GM11168 (cell line): ENCODE measurements at regions not wholly inside any gene's neighbourhood (a gene's known extent, or its start where the extent isn't known, plus 50 kb on each side); places are given as distances from the start of the nearest gene placed in this dataset.

ENCODE experiments used
- in situ Hi-C: fragments of 300-500 bp; cut with MboI; formaldehyde crosslinking; loops from one replicate; pipeline ENCODE4 v1.12.0; 2022; ENCODE audit warnings: low sequenced_read_pairs; ENCODE audit not compliant: unreplicated experiment

- in situ Hi-C loops: loop anchor here (5.0 to 10.0 kb wide), 2 partner anchors 62 to 150 kb away; no protein-coding TSS in a partner anchor
Observed at GRCh38 chr10:110355141-110355831, 50.6 kb upstream of the SMNDC1 start.

DNA sequence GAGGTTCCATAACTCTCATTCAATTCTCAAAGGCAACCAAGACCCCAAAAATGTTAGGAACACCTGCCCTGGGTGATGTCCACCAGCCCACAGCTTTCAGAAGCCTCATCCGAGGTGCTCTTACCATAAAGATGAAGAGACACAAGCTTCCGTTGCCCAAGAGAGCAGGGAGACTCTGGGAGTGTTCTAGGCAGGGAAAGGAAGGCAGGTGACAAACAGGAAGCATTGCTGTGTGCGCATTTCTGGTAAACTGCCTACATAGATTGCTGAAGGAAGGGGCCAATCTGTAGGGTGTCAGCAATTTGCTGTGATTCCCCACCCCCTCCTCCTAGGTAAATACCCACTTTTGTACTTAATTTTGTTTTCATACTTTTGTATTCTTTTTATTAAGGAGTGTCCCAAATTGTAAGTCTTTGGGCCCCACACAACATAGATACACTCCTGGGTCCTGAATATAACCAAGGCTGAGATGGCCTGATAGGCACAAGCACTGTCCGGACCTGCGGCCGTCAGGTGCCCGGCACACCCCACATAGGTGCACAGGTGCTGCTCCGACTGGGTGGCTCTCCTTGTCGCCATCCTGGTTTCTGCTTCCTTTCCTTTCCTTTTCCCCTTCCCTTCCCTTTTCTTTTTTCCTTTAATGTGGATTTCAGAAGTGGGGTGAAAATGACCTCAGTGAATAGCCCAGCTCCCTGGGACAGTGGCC lies 51.4 kb upstream of the SMNDC1 start:
- in situ Hi-C loops: loop anchor here (5.0 to 10.0 kb wide), 2 partner anchors 61 to 149 kb away; no protein-coding TSS in a partner anchor

GRCh38 chr10:110356628-110357245 lies 52.0 kb upstream of the SMNDC1 start:
- in situ Hi-C loops: loop anchor here (5.0 to 10.0 kb wide), 2 partner anchors 61 to 148 kb away; no protein-coding TSS in a partner anchor

DNA sequence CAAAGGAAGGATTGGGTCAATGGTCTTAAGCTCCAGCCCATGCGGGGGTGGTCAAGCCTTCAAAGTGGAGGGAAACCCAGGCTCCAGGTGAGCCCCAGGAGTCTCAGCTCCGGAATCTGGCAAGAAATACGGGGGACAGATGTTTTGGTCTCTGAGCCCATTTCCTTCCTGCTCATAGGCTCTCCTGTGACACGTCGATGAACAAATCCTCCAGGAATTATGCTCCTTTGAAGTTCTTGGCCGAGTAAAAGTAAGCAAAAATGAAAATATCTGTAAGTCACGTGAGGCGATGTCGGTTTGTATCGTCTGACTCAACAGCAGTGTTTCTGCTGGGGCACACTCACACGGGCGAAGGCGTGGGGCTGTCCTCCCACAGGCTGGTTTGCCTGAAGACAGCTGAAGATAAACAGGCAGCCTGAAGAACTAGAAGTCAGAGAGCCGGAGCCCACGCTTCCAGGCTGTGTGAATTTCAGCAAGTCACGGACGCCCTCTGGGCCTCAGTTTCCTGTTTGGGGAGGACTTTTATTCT lies 52.6 kb upstream of the SMNDC1 start:
- in situ Hi-C loops: loop anchor here (5.0 to 10.0 kb wide), 2 partner anchors 60 to 147 kb away; no protein-coding TSS in a partner anchor

- in situ Hi-C loops: loop anchor here (5.0 to 10.0 kb wide), 2 partner anchors 59 to 147 kb away; no protein-coding TSS in a partner anchor
Observed at GRCh38 chr10:110357871-110358270, 53.2 kb upstream of the SMNDC1 start.

- in situ Hi-C loops: loop anchor here (5.0 to 10.0 kb wide), 2 partner anchors 59 to 147 kb away; no protein-coding TSS in a partner anchor
Observed at GRCh38 chr10:110358278-110358677, 53.6 kb upstream of the SMNDC1 start.

DNA sequence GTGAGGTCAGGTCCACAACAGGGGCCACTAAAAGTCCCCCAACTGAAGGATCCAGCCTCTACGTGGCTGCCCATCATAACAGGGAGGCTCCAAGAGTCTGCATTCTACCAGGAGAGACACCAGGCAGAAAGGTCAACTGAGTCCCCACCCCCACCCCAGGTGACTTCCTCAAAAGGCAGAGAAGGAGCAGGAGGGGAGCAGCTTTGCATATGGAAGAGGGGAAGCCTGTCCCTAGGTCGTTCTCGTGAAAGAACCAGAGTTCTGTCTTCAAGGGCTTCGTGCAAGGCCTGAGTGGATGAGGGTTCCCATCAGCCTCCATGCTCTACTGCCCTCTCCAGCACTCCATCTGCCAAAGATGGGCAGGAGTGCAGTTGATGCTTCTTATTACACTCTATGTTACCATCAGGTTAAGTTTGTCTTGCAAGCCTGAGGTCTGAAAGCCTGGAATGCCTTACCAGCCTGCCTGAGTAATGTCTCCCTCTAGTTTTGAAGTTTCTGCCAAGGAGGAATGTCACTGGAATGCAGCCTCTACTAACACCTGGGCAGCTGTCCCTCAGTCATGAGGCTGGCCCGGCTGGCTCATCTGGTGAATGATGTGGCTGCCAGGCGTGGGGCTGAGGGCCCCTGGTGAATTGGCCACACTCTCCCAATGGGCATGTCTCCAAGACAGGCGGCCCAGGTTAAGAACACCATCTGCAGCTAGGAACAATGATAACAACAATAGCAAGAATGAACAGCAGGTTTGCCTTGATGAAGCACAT lies 54.3 kb upstream of the SMNDC1 start:
- in situ Hi-C loops: loop anchor here (5.0 to 10.0 kb wide), 2 partner anchors 58 to 146 kb away; no protein-coding TSS in a partner anchor

DNA sequence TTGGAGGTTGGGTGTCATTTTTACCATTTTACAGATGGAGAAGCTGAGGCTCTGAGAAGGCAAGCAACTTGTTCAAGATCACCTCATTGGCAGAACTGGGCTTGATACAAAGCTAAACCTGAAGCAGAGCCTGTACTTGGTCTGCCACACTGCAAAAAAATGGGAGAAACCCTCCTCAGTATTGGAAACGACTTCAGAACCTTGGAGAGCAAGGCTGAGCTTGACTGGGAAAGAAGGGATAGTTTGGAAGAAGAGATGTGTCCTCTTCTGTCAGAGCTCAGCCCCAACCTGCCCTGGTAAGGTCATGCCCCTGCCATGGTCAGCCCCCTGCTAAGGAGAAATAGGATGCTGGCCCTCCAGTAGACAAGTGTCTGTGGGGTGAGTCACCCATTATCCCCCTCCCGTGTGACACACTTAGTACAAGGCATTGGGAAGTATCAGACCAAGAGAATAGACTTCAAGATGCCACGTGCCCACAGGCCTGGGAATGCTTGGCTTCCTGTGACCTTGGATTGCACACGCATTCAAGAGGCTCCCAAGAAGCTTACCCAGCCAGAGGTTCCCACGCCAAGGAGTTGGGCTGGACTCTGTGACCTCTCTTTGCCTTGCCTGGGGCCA lies 56.2 kb upstream of the SMNDC1 start:
- in situ Hi-C loops: no loop called here

GRCh38 chr10:110361800-110362456 lies 57.2 kb upstream of the SMNDC1 start:
- in situ Hi-C loops: no loop called here

DNA sequence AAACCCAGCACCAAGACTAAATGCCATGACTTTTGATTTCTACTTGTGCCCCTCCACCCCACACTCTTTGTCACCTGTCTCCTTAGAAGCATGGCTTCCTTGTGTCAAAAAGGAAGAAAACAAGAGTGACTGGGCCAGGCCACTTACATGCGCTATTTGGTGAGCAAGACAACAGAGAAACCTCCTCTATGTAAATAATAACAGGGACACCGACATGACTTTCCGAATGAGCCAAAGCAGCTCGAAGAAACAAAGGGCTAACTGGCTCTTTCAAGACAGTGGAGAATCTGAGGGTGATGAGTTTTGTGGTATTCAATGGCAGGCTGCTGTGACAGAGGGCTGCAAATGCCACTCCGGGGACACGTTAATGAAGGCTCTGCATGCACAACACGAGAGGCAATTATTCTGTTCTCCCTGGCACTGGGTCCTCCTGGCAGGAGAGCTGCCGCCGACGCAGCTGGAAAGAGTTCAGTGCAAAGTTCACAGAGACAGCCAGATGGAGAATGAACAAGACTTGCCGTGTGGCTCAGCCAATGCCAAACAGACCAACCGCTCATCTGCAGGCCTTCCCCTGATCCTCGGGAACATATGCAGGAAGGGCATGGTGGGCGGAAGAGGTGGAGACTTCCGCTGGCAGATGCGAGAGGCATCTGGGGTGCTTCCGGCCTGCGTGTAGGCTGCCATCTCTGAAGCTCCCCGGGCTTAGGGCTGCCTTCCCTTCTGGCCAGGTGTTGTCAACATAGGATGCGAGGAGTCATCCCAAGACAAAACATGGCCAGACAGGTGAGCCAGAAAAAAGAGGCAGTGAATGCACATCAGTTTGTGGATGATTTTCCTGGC lies 59.1 kb upstream of the SMNDC1 start:
- in situ Hi-C loops: no loop called here

- in situ Hi-C loops: no loop called here
Observed at GRCh38 chr10:110364531-110364937, 59.8 kb upstream of the SMNDC1 start.

GRCh38 chr10:110365356-110366143 lies 60.8 kb upstream of the SMNDC1 start:
- in situ Hi-C loops: no loop called here

DNA sequence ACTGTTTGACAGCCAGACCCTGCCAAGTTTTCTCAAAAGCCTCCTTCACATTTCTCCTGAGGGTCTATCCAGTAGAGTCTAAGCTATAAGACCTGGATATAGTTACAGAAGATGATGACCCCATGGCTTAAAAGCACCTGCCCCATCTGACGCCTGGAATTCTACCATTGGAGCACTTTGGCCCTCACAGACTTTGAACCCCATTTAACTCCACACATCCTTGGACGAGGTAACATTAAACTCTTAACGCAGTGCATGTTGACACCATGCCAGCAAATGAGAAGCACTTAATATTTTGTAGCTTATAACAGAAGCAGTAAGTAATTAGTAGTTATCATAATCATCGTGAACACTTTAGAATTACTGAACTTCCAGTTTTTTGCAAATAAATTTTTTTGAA lies 61.9 kb upstream of the SMNDC1 start:
- in situ Hi-C loops: no loop called here

- in situ Hi-C loops: no loop called here
Observed at GRCh38 chr10:110368002-110368401, 63.3 kb upstream of the SMNDC1 start.

GRCh38 chr10:110368556-110368955 lies 63.8 kb upstream of the SMNDC1 start:
- in situ Hi-C loops: no loop called here

- in situ Hi-C loops: no loop called here
Observed at GRCh38 chr10:110370006-110370405, 65.3 kb upstream of the SMNDC1 start.

GRCh38 chr10:110372656-110373055 lies 67.9 kb upstream of the SMNDC1 start:
- in situ Hi-C loops: no loop called here
